Sigmoid colon (tissue), 4 donors: ENCODE measurements at regions not wholly inside any gene's neighbourhood (a gene's known extent, or its start where the extent isn't known, plus 50 kb on each side); places are given as distances from the start of the nearest gene placed in this dataset.
"Not testable (repeated sequence)": the region's sequence is repeated elsewhere in the genome, so short reads cannot be mapped to it uniquely, and the experiment has no call there.

ENCODE experiments used
- POLR2AphosphoS5 ChIP-seq, 4 donors: sonication (generic); formaldehyde crosslinking; IDR thresholded peaks; one replicate each; pipeline ENCODE4 v1.6.1; 2017; ENCODE audit warnings: antibody characterized with exemption in 4 of 4
- TF ChIP-seq, protein P1 (sequence below), 4 experiments: fragments of 450-650 bp in 3 of 4; fragments of 200-600 bp in 1 of 4; IDR thresholded peaks; one replicate each; pipeline ENCODE4 v1.5.1; 2016 to 2019; ENCODE audit warnings: antibody characterized with exemption in 4 of 4, mild to moderate bottlenecking in 3 of 4, moderate library complexity in 2 of 4

DNA sequence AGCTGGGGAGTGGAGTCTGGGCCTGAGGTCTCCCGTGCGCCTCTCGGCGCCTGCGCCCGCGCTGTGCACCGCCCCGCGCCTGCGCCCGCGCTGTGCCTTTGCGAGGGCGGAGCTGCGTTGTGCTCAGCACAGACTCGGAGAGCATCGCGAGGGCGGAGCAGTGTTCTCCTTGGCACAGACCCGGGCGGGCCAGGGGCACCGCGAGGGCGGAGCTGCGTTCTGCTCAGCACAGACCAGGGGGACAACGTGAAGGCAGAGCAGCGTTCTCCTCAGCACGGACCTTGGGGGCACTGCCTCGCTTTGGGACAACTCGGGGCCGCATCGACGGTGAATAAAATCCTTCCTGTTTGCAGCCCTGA lies 2968.4 kb downstream of the RPIA start:
- TF ChIP-seq, protein P1, sequence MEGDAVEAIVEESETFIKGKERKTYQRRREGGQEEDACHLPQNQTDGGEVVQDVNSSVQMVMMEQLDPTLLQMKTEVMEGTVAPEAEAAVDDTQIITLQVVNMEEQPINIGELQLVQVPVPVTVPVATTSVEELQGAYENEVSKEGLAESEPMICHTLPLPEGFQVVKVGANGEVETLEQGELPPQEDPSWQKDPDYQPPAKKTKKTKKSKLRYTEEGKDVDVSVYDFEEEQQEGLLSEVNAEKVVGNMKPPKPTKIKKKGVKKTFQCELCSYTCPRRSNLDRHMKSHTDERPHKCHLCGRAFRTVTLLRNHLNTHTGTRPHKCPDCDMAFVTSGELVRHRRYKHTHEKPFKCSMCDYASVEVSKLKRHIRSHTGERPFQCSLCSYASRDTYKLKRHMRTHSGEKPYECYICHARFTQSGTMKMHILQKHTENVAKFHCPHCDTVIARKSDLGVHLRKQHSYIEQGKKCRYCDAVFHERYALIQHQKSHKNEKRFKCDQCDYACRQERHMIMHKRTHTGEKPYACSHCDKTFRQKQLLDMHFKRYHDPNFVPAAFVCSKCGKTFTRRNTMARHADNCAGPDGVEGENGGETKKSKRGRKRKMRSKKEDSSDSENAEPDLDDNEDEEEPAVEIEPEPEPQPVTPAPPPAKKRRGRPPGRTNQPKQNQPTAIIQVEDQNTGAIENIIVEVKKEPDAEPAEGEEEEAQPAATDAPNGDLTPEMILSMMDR (IDR thresholded peaks at IDR 0.05), result not testable (repeated sequence)
- TF ChIP-seq POLR2AphosphoS5 (IDR thresholded peaks at IDR 0.05), result peak in 1 of 4 donors; percentile 26
